Stimulated activated CD8-positive, alpha-beta memory T cell treated with anti-CD3 and anti-CD28 coated beads, Interleukin-7, amount 100 ng/mL, for 4 hours (primary cell): ENCODE measurements at regions not wholly inside any gene's neighbourhood (a gene's known extent, or its start where the extent isn't known, plus 50 kb on each side); places are given as distances from the start of the nearest gene placed in this dataset.

Experiments
- DNase-seq, 2 donors: peaks; one replicate each; pipeline ENCODE4 v3.0.0-alpha.2; 2020; ENCODE audit warnings: low read depth in 2 of 2

DNA sequence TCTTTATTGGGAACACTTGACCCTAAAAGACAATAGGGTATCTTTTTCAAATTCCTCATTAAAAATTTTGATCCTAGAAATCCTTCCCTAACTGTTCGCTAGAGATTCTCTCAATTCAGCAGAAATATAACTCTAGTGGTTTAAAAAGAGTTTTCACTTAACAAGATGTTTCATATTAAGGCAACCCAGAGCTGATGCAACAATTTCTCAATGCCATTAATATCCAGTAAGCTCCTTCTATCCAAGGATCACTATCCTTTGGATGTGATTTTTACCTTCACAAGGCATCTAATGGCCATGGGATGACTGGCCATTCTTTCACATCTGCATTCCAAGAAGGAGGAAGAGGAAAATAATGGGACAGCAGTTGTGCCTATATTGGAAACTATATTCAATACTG lies 183.4 kb downstream of the ANKRD50 start:
- no peak for DNase-seq

- DNase-seq = no peak
These were observed 182.0 kb downstream of the ANKRD50 start for GRCh38 chr4:124530464-124531077.

DNA sequence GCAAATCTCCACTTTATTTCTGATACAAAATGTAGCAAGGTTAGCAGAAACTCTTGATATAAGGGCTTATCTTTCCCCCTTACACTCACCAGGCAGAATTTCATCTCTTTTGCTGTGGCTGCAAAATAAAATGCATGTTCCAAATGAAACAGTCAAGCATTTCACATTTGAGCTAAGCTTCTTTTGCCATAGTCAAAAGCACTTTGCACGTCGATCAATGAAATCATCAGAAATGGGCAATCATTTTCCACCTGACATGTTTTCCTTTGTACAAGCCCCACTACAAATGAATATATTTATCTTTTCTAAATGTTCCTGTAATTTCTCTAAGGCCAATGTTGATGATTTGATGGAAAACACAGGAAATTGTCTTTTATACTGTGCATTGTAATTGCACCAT lies 178.4 kb downstream of the ANKRD50 start:
- no peak for DNase-seq

GRCh38 chr4:124535003-124535402 lies 177.5 kb downstream of the ANKRD50 start:
- DNase-seq = no peak

- DNase-seq = no peak
These were observed 175.6 kb downstream of the ANKRD50 start for GRCh38 chr4:124536946-124537345.

DNA sequence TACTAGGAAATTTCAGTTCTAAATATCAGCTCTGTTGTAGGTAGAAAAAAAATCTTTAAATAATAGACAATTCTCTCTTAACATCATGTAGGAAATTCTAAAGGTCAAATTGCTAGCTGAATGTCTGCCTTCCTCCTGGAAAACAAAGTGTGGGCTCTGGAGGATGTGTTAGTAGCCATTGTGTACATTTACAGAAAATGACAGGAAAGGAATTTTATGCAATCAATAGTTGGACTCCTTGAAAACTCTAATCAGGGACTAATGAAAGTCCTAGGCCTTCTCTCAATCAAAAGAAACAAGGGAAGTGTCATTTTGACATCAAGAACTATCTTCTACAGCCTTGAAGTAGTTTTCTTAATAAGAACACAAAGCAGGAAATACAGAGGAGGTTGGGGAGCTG lies 174.6 kb downstream of the ANKRD50 start:
- DNase-seq = no peak

DNA sequence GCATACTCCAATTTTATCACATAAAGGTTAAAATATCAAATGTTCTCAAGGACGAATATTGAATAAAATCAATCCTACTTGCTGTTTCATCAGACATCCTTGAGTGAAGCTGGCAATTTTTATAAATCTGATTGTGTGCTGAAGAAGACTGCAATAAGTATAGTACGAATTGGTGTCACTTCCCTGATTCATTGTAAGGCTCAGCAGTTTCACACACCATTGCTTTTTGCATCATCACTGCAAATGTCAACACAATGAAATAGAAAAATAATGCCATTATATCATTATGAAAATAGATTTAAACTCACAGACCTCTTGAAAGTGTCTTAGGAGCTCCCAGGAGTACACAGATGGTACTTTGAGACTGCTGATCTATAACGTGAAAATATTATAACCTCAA lies 172.5 kb downstream of the ANKRD50 start:
- DNase-seq = no peak

- DNase-seq = no peak
These were observed 170.7 kb downstream of the ANKRD50 start for GRCh38 chr4:124541652-124542420.

DNA sequence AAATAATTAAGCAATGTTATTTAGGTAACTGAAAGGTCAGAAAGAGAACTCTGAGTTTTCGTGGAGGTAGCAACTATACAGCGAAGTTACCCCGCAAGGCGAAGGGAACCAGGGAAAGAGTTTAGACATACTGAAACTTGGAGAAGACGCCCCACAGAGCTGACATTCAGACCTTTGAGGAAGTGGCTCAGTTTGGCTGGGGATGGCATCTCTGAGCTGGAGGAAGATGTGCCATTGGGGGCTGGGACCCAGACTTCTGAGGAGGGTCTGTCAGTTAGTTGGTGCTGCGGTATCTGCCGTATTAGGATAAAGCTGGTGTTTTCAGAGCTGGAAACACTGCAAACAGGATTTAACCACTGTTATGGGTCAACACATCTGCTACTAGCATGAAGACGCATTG lies 156.6 kb downstream of the ANKRD50 start:
- no peak for DNase-seq

DNA sequence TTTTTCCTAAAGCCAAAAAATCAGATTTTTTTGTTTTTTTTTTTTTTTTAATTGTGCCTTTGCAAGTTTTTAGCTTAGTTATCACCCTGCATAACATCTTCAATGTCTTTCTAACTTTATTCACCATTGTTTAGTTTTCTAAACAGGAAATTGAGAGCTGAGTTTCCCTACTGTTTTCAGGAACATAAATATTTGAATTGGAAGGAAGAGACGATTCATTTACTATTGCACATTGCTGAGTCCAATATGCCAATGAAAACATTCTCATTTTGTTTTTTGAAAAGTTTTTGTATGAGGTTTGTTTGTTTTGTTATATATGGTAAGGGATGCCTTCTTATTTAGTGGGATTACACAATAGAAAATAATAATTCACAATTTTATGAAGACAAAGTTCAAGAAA lies 148.4 kb downstream of the ANKRD50 start:
- no peak for DNase-seq

DNA sequence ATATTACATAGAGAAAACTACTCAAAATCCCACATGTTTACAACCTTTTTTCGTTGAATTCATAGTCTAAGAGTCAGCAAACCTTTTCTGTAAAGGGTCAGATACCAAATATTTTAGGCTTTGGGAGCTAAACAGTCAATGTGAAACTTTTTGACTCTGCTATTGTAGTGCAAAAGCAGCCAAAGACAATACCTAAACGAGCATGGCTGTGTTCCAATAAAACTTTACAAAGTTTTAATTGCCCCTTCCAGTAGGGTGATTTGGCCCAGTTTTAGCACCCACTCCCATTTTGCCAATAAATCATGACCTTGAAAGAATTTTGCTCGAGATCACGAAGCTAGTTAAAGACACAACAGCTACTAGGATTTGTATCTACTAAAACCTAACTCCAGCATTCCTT lies 147.2 kb downstream of the ANKRD50 start:
- DNase-seq = no peak

DNA sequence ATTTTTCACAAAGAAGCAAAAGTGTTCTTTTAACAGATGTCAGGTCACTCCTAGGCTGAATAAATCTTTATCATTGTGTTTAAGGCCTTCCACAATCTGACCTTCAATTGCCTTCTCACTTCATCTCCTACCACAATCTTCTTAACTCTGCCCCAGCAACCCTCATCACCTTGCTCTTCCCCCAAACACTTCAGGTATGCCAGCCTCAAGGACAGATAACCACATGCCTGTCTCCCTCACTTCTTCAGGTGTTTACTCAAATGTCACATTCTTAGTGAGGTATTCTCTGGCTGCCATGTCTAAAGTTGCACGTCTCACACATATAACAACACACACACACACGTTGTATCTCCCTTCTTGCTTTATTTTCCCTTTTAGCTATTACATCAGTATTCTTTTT lies 146.5 kb downstream of the ANKRD50 start:
- no peak for DNase-seq

DNA sequence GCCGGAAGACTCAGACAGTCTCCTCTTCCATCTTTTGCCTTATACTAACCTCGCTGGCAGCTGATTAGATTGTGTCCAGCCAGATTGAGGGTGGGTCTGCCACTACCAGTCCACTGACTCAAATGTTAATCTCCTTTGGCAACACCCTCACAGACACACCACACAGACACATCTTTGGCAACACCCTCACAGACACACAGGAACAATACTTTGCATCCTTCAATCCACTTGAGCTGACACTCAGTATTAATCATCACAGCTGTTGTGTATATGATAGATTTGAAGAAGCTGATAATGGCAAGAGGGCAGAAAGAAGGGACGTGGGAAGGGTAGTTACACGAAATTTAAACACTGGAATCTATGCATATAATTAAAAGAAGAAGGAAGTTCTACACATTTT lies 139.5 kb downstream of the ANKRD50 start:
- no peak for DNase-seq

GRCh38 chr4:124579896-124580295 lies 132.6 kb downstream of the ANKRD50 start:
- no peak for DNase-seq

DNA sequence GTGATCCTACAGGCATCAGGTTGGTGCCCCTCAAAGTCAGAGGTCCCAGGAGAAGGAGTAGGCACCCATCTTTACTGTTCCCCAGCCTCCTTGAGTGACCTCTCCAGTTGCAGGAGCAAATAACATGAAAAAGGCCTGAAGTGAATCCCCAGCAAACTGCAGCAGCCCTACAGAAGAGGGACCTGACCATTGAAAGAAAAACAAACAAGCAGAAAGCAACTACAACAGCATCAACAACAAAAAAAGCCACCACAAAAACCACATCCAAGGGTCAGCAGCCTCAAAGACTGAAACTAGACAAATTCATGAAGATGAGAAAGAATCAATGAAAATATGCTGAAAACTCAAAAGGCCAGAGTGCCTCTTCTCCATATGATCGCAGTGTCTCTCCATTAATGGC lies 128.7 kb downstream of the ANKRD50 start:
- no peak for DNase-seq

DNA sequence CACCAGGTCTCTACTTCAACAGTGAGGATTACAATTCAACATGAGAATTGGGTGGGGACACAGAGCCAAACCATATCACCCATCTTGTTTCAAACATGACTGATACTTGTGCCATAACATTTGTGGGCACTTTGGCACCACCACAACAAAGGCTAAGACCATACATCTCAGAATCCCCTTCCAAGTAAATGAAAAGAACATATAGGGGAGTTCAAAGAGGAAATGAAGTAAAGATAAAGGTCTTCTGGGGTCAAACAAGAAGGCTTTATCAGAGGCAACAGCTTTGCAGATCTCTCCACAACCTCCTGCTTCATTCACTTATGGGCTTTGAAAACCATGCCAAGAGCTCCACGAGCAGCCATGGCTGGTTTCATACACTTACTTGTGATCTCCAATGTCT lies 122.7 kb downstream of the ANKRD50 start:
- no peak for DNase-seq

DNA sequence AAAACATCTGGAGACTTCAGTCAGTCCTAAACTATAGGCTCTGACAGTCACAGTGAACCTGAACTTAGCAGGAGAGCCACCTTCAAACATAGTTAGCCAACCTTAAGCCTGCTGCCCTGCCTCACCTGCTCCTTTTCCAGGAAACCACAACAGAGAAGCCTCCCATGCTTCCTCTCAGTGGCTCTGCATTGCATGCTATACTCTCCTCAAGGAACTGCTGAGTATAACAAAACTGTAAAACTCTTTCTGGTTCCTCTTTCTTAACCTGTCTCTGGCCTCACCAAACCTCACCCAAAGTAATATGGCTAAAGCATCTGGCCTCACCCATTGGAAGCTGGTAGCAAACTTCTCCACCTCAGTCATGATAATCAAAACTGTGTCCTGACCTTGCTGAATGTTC lies 122.1 kb downstream of the ANKRD50 start:
- DNase-seq = no peak

DNA sequence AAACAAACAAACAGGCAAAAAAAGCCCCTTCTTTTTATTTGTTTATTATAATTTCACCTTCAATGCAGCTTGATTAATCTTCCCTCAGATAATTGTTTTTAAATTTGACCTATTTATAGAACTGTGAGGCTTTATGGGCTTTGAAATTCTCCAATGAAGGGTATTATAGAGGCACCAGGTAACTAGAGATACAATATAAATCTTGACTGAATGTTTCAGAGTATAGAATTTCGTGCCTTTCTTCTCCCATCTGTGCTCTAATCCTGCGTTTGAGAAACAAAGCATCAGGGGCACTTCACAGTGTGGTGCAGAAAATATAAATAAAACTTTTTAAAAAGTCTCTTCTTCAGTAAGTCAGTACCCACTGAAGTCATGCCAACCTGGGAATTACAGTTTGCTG lies 120.9 kb downstream of the ANKRD50 start:
- DNase-seq = no peak

GRCh38 chr4:124593494-124593893 lies 119.0 kb downstream of the ANKRD50 start:
- no peak for DNase-seq

GRCh38 chr4:124594945-124595344 lies 117.6 kb downstream of the ANKRD50 start:
- DNase-seq = no peak

GRCh38 chr4:124596816-124597215 lies 115.7 kb downstream of the ANKRD50 start:
- DNase-seq = no peak

GRCh38 chr4:124610211-124610610 lies 102.3 kb downstream of the ANKRD50 start:
- DNase-seq = no peak
